ENCODE measurements at regions not wholly inside any gene's neighbourhood (a gene's known extent, or its start where the extent isn't known, plus 50 kb on each side); places are given as distances from the start of the nearest gene placed in this dataset.

- DNase-seq: peak; percentile 16
Measured at GRCh38 chr7:26520483-26520882, 228.8 kb downstream of the SNX10 start.

- DNase-seq: no peak
Measured at GRCh38 chr7:26522633-26523032, 231.0 kb downstream of the SNX10 start.

- DNase-seq: peak; percentile 93
Measured at GRCh38 chr7:26525398-26526264, 234.0 kb downstream of the SNX10 start.

GRCh38 chr7:26526265-26526587, 234.6 kb downstream of the SNX10 start:
- no peak for DNase-seq

GRCh38 chr7:26531926-26532325, 240.3 kb downstream of the SNX10 start:
- no peak for DNase-seq

- DNase-seq: peak; percentile 24
Measured at GRCh38 chr7:26532471-26532870, 240.8 kb downstream of the SNX10 start.

GRCh38 chr7:26533217-26533616, 241.6 kb downstream of the SNX10 start:
- no peak for DNase-seq

- peak; percentile 92 for DNase-seq
Measured at GRCh38 chr7:26534649-26535482, 243.2 kb downstream of the SNX10 start.

GRCh38 chr7:26535483-26536007, 243.9 kb downstream of the SNX10 start:
- DNase-seq: no peak

GRCh38 chr7:26538216-26538615, 246.6 kb downstream of the SNX10 start:
- no peak for DNase-seq

- peak; percentile 53 for DNase-seq
Measured at GRCh38 chr7:26538689-26539088, 247.0 kb downstream of the SNX10 start.

GRCh38 chr7:26543340-26543739, 251.7 kb downstream of the SNX10 start:
- DNase-seq: no peak

GRCh38 chr7:26543951-26544350, 252.3 kb downstream of the SNX10 start:
- DNase-seq: no peak

- DNase-seq: no peak
Measured at GRCh38 chr7:26546508-26547053, 254.9 kb downstream of the SNX10 start.

- DNase-seq: no peak
Measured at GRCh38 chr7:26547156-26547555, 255.5 kb downstream of the SNX10 start.

- DNase-seq: peak; percentile 35
Measured at GRCh38 chr7:26549281-26549944, 257.8 kb downstream of the SNX10 start.

GRCh38 chr7:26550492-26550891, 258.8 kb downstream of the SNX10 start:
- peak; percentile 54 for DNase-seq

- no peak for DNase-seq
Measured at GRCh38 chr7:26551740-26552139, 260.1 kb downstream of the SNX10 start.

- DNase-seq: no peak
Measured at GRCh38 chr7:26553128-26553527, 261.5 kb downstream of the SNX10 start.

GRCh38 chr7:26553582-26553981, 261.9 kb downstream of the SNX10 start:
- DNase-seq: peak; percentile 90

- DNase-seq: peak; percentile 17
Measured at GRCh38 chr7:26554952-26555351, 263.3 kb downstream of the SNX10 start.

- DNase-seq: peak; percentile 43
Measured at GRCh38 chr7:26556061-26556881, 264.6 kb downstream of the SNX10 start.

Data from NCI-H146 (cell line).